Adrenal gland (tissue), 9 donors: ENCODE measurements at regions not wholly inside any gene's neighbourhood (a gene's known extent, or its start where the extent isn't known, plus 50 kb on each side); places are given as distances from the start of the nearest gene placed in this dataset.

Experiments
- DNase-seq, 7 donors: peaks; one replicate each; pipeline ENCODE4 v3.0.0-alpha.2; 2019 to 2020
- H3K27ac ChIP-seq, 5 donors: fragments of 200-600 bp; sonication (generic) in 4 of 5; 1 replicate in 3 of 5; 2 replicates in 2 of 5; pipeline versions ENCODE4 v1.5.1 to v1.8.0; 2016 to 2020; ENCODE audit warnings: mild to moderate bottlenecking in 1 of 5
- H3K27me3 ChIP-seq: fragments of 200-600 bp; 2 replicates; pipeline ENCODE4 v1.8.0; 2021
- H3K36me3 ChIP-seq, 2 donors: fragments of 200-600 bp; replicated peaks in 1 of 2; 1 replicate in 1 of 2; 2 replicates in 1 of 2; pipeline versions ENCODE4 v1.5.1 to v1.8.0; 2018 to 2022
- H3K4me1 ChIP-seq, 2 donors: fragments of 200-600 bp; replicated peaks in 1 of 2; 1 replicate in 1 of 2; 2 replicates in 1 of 2; pipeline versions ENCODE4 v1.5.1 to v1.8.0; 2018 to 2021
- H3K4me3 ChIP-seq, 4 donors: fragments of 200-600 bp; sonication (generic) in 3 of 4; one replicate each; pipeline ENCODE4 v1.5.1; 2016 to 2018
- H3K9me3 ChIP-seq, 3 donors: fragments of 200-600 bp; sonication (generic) in 1 of 3; replicated peaks in 1 of 3; 1 replicate in 2 of 3; 2 replicates in 1 of 3; pipeline versions ENCODE4 v1.5.1 to v1.8.0; 2016 to 2021
- POLR2A ChIP-seq, 2 donors: fragments of 450-650 bp; IDR thresholded peaks; one replicate each; pipeline ENCODE4 v1.6.1; 2017; ENCODE audit warnings: antibody characterized with exemption in 2 of 2, mild to moderate bottlenecking in 2 of 2, moderate library complexity in 1 of 2
- WGBS, 4 donors: extraction: QIAGEN DNeasy Blood & Tissue Kit in 2 of 4; methylation state at CpG; one replicate each; pipeline versions ENCODE4 v1.1.5 to v1.1.7; 2013 to 2017; 5-methylcytosine and 5-hydroxymethylcytosine counted together
- intact Hi-C, 2 donors: fragments of 100-400 bp; cut with DNase I; formaldehyde crosslinking; loops; one replicate each; pipeline versions ENCODE4 v1.14.1 to v1.15.0; 2022 to 2023
- TF ChIP-seq, protein P1 (sequence below), 6 experiments: fragments of 450-650 bp in 4 of 6; fragments of 200-600 bp in 2 of 6; sonication (generic) in 1 of 6; IDR thresholded peaks; 1 replicate in 5 of 6; 2 replicates in 1 of 6; pipeline versions ENCODE4 v1.5.1 to v1.8.0; 2016 to 2021; ENCODE audit warnings: antibody characterized with exemption in 6 of 6, mild to moderate bottlenecking in 2 of 6, moderate library complexity in 1 of 6
- donor health status: healthy with polysubstance abuse.
- donor health status: Bipolar disorder and iron deficiency.
- donor health status: DM: yes; HTN: yes; CAD: no.
- donor health status: DM: no; HTN: no; CAD: no.
- donor health status: DM: no; HTN: no; CAD: no.

DNA sequence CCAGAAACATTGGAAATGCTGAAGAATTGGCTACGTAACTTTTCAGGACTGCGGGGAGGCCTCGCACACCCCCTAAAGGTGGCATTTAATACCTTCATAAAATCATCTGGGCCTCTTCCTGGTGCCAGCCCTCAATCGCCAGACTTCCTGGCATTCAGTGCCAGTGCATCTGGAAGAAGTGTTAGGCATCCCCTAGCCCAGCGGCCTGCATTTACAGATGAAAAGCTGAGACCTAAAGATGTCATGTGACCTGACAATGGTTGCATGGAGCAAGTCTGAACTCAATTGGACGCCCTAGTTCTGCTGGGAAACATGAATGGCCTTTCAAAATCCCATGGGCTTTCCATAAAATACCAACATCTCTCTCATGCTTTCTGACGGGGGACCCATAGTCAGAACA lies 81.0 kb upstream of the TMEM45B start:
- Histone ChIP-seq H3K4me3 (no peak overlapping the region), H3K9me3 (no peaks in the 10 kb centered on the region), H3K27me3 (peaks cover 10% of the 10 kb centered on the region), H3K36me3 (no peaks in the 10 kb centered on the region), H3K4me1 (no peaks in the 10 kb centered on the region), H3K27ac (no peak overlapping the region)
- DNase-seq: no peak
- WGBS, 4 donors: 88 to 94% (median 89%) methylated on average over 5 to 7 of the region's 7 CpGs
- intact Hi-C loops: no loop called here
- TF ChIP-seq, protein P1, sequence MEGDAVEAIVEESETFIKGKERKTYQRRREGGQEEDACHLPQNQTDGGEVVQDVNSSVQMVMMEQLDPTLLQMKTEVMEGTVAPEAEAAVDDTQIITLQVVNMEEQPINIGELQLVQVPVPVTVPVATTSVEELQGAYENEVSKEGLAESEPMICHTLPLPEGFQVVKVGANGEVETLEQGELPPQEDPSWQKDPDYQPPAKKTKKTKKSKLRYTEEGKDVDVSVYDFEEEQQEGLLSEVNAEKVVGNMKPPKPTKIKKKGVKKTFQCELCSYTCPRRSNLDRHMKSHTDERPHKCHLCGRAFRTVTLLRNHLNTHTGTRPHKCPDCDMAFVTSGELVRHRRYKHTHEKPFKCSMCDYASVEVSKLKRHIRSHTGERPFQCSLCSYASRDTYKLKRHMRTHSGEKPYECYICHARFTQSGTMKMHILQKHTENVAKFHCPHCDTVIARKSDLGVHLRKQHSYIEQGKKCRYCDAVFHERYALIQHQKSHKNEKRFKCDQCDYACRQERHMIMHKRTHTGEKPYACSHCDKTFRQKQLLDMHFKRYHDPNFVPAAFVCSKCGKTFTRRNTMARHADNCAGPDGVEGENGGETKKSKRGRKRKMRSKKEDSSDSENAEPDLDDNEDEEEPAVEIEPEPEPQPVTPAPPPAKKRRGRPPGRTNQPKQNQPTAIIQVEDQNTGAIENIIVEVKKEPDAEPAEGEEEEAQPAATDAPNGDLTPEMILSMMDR (IDR thresholded peaks at IDR 0.05): no peak
- no peak for TF ChIP-seq POLR2A (IDR thresholded peaks at IDR 0.05)

DNA sequence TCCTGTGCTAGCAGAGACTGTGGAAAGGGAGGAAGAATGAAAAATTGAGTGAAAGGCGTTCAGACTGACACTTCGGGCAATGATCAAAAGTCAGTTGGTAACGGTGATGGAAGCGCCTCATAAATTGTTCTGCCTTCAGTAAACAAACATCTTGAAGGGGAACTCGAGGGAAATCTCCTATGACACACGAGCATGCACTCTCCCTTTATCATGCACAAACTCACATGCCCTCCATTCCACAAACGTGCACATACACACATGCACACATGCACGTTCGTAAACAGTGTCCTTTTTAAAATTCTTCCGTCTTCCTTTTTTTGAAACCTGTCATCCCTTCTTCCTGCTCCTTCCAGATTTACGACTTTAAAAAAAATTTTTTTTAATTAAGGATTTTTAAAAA lies 77.8 kb upstream of the TMEM45B start:
- Histone ChIP-seq H3K4me1 (no peaks in the 10 kb centered on the region), H3K27me3 (peaks cover 10% of the 10 kb centered on the region), H3K4me3 (no peak overlapping the region), H3K36me3 (no peaks in the 10 kb centered on the region), H3K27ac (no peak overlapping the region), H3K9me3 (no peaks in the 10 kb centered on the region)
- intact Hi-C loops: no loop called here
- WGBS, 4 donors: 29 to 39% (median 30%) methylated on average over 11 of the region's 11 CpGs
- TF ChIP-seq, protein P1 (IDR thresholded peaks at IDR 0.05): no peak
- no peak for TF ChIP-seq POLR2A (IDR thresholded peaks at IDR 0.05)
- DNase-seq: no peak

DNA sequence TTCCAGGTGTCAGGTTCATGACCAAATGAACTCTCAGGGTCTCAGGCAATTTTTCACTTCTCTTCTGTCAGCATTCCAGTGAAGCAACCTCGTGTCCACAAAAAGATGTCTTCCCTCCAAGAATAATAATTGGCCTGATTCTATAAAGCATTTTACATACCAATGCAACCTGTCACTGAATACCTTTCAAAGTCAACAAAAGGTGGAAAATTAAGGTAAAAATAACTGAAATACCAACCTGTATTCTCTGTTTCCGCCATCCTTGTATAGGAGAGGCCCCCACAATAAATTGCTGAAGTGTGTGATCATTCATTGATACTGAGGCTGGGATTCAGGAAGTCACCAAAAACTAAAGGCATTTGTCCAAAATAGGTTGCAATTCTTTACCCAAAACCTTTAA lies 77.4 kb upstream of the TMEM45B start:
- H3K27ac ChIP-seq: no peak overlapping the region
- H3K36me3 ChIP-seq: no peaks in the 10 kb centered on the region
- TF ChIP-seq, protein P1 (IDR thresholded peaks at IDR 0.05): no peak
- TF ChIP-seq POLR2A (IDR thresholded peaks at IDR 0.05): no peak
- peaks cover 10% of the 10 kb centered on the region for H3K27me3 ChIP-seq
- no peak for DNase-seq
- H3K4me3 ChIP-seq: no peak overlapping the region
- 50 to 68% (median 54%) methylated on average over 2 of the region's 2 CpGs for WGBS, 4 donors
- intact Hi-C loops: no loop called here
- H3K4me1 ChIP-seq: no peaks in the 10 kb centered on the region
- no peaks in the 10 kb centered on the region for H3K9me3 ChIP-seq

DNA sequence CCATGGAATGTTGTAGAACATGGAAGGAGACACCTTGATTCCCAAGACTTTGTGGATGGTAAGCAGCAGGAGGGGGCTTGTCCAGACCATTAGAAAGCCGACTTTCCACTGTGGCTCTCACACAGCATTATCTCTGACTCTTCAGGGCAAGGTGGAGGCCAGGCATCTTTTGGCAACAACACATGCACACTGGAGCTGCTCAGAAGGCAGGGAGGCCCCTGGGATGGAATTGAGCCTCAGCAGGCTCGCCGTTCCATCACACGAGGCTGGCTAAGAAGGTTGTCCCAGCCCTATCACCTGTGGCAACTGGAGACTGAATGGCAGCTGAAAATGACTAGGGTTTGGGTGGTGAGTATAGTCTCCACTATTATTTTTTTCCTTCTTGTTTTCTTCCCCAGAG lies 76.3 kb upstream of the TMEM45B start:
- Histone ChIP-seq H3K27ac (no peak overlapping the region), H3K4me3 (no peak overlapping the region), H3K4me1 (no peaks in the 10 kb centered on the region), H3K36me3 (no peaks in the 10 kb centered on the region), H3K27me3 (peaks cover 10% of the 10 kb centered on the region), H3K9me3 (no peaks in the 10 kb centered on the region)
- no peak for TF ChIP-seq POLR2A (IDR thresholded peaks at IDR 0.05)
- TF ChIP-seq, protein P1 (IDR thresholded peaks at IDR 0.05): no peak
- WGBS, 4 donors: 64 to 76% (median 70%) methylated on average over 4 of the region's 4 CpGs
- no peak for DNase-seq
- intact Hi-C loops: no loop called here
